ENCODE measurements at regions not wholly inside any gene's neighbourhood (a gene's known extent, or its start where the extent isn't known, plus 50 kb on each side); places are given as distances from the start of the nearest gene placed in this dataset.

DNA sequence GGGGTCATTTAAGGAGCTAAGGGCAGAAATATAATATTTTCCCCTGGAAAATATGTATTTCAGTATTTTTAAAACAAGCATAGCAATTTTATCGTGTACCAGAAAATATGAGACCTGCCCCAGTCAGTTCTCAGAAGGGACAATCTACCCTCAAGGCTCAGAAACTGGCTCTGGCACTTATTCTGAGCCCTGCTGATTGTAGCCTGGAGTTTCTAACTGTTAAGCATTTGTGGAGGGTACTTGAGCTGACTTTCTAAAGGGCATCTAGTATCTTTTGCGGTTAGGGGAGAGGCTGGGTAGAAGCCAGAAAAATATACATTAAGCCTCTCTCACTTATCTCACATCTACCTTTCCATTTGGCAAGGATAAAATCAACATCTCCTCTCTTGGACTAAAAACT, 71.3 kb upstream of the FSHB start:
- no peak for DNase-seq (ENCODE audit: low read depth)

DNA sequence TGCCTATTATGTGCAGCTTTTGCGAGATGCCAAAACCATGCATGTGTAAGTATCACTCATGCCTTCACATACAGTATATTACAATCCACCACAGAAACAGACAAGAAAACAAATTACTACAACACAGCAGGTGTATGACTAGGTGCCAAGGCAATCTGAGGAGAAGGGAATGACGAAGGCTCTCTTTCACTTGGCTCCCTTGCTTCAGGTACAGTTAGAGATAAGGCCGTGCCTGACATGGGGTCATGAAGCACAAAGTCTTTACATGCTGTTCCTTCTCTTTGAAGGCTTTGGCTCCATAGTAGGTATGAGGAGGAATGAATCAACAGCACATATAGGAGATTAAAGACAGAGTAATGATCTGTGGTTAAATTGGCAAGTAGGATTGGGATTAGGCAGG, 65.2 kb upstream of the FSHB start:
- DNase-seq (ENCODE audit: low read depth), result no peak

DNA sequence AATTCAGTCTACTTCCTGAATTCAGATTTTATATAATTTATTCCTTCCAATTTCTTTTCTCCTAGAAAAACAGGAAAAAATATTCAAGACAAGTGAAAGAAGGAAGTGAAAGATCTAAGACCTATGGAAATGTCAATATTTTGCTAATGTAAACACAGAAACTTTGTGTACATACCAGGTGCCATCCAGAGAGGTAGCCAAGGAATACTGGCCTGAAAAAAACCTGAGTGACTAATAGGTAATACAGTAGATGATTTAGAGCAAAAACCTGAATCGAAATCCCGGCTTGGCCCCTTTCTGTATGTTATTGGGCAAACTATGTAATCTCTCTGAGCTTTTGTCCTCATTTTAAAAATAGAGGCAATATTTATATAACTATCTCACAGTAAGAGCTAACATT, 59.2 kb upstream of the FSHB start:
- DNase-seq (ENCODE audit: low read depth), result no peak

DNA sequence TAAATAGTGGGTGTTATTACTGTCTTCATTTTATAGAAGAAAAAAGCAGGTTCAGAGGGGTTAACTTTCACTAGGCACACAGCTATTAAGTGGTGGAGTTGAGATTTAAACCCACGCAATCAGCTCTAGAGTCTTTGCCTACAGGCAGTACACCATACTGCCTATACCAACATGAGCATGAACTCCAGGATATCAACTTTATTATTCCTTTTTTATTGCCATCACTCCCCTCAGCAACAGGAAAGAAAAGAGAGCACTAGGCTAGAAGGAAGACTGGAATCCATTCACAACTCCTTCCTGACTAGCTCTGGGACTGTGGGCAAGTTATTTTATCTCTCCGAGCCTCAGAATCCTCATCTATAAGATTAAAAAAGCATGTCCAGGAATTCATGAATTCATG, 58.7 kb upstream of the FSHB start:
- DNase-seq (ENCODE audit: low read depth), result no peak

DNA sequence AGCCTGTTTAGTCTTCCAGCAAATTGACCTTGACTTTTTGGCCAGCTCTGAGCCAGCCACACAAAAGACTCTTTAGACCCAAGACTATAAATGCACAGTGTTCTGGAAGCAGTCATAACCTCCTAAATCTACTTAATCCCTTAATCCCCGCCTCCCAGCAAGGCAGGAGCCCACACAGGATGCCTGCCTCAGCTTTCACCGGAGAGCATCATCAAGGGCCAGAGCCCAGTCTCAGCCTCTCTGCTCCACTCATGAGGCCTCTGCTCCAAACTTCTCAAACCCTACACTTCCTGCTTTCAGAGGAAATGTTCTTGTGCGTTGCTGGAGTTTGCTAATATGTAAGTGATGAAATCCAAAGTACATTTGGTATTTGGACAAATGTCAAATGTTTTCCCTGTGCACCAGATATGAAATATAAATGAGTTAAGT, 57.9 kb upstream of the FSHB start:
- DNase-seq (ENCODE audit: low read depth), result no peak

DNA sequence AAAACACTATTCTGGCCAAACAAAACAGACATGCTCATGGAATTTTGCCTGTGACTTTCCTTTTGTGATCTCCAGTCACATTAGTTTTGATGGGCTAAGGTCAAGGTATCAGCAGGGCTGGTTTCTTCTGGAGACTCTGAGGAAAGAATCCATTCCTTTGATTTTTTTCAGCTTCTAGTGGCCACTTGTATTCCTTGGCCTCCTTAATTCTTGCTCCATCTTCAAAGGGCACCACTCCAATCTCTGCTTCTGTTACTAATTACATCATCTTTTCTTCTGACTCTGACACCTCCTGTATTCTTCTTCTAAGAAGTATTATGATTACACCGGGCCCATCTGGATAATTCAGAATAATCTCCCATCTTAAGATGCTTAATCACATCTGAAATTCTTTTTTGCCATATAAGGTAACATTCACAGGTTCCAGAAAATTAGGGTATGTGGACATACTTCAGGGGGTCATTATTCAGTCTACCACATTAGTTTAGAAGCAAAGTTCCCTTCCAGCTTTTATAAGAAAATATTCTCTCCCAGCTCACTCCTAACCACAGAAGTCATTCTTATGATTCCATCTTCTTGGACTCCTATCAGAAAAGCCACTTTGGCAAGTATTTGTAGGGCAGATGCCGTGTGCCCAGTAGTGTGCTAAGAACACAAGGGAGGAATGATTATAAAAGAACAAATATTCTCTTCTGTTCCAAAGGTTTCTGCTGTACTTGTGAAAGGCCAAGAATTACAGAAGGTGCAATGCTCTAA, 56.4 kb upstream of the FSHB start:
- DNase-seq (ENCODE audit: low read depth), result no peak
